GM18873 (cell line): ENCODE measurements at regions not wholly inside any gene's neighbourhood (a gene's known extent, or its start where the extent isn't known, plus 50 kb on each side); places are given as distances from the start of the nearest gene placed in this dataset.
"Not testable (repeated sequence)": the region's sequence is repeated elsewhere in the genome, so short reads cannot be mapped to it uniquely, and the experiment has no call there.

Experiments used
- ATAC-seq: cut with Tn5 transposase; IDR thresholded peaks from one replicate; pipeline ENCODE4 v1.9.1; 2021; ENCODE audit warnings: mild to moderate bottlenecking, moderate library complexity, moderate number of reproducible peaks; ENCODE audit not compliant: unreplicated experiment, low FRiP score

GRCh38 chr18:1252534-1252933, 347.9 kb downstream of the ADCYAP1 start:
- no peak for ATAC-seq

GRCh38 chr18:1252936-1253335, 348.3 kb downstream of the ADCYAP1 start:
- ATAC-seq, result no peak

- no peak for ATAC-seq
Observed at GRCh38 chr18:1253827-1254226, 349.2 kb downstream of the ADCYAP1 start.

- ATAC-seq, result no peak
Observed at GRCh38 chr18:1261054-1261453, 356.4 kb downstream of the ADCYAP1 start.

GRCh38 chr18:1267021-1267420, 362.4 kb downstream of the ADCYAP1 start:
- ATAC-seq, result no peak

GRCh38 chr18:1270081-1270480, 365.4 kb downstream of the ADCYAP1 start:
- no peak for ATAC-seq

GRCh38 chr18:1273469-1273868, 368.8 kb downstream of the ADCYAP1 start:
- ATAC-seq, result no peak

- ATAC-seq, result no peak
Observed at GRCh38 chr18:1292167-1292566, 387.5 kb downstream of the ADCYAP1 start.

- ATAC-seq, result no peak
Observed at GRCh38 chr18:1294229-1294628, 389.6 kb downstream of the ADCYAP1 start.

GRCh38 chr18:1296237-1296636, 391.6 kb downstream of the ADCYAP1 start:
- ATAC-seq, result no peak

- ATAC-seq, result no peak
Observed at GRCh38 chr18:1302861-1303260, 398.2 kb downstream of the ADCYAP1 start.

GRCh38 chr18:1304392-1304992, 399.8 kb downstream of the ADCYAP1 start:
- ATAC-seq, result no peak

GRCh38 chr18:1306641-1307040, 402.0 kb downstream of the ADCYAP1 start:
- ATAC-seq, result no peak

- ATAC-seq, result no peak
Observed at GRCh38 chr18:1308686-1309085, 404.0 kb downstream of the ADCYAP1 start.

GRCh38 chr18:1311376-1311775, 406.7 kb downstream of the ADCYAP1 start:
- no peak for ATAC-seq

- not testable (repeated sequence) for ATAC-seq
Observed at GRCh38 chr18:1335345-1335744, 430.7 kb downstream of the ADCYAP1 start.

- ATAC-seq, result no peak
Observed at GRCh38 chr18:1350931-1351450, 446.3 kb downstream of the ADCYAP1 start.

GRCh38 chr18:1353025-1353424, 448.4 kb downstream of the ADCYAP1 start:
- ATAC-seq, result no peak

GRCh38 chr18:1357724-1358123, 453.1 kb downstream of the ADCYAP1 start:
- no peak for ATAC-seq

GRCh38 chr18:1361936-1362335, 457.3 kb downstream of the ADCYAP1 start:
- no peak for ATAC-seq

- ATAC-seq, result no peak
Observed at GRCh38 chr18:1370552-1370951, 465.9 kb downstream of the ADCYAP1 start.

GRCh38 chr18:1371724-1372123, 467.1 kb downstream of the ADCYAP1 start:
- ATAC-seq, result no peak

GRCh38 chr18:1383465-1383864, 478.8 kb downstream of the ADCYAP1 start:
- ATAC-seq, result no peak
